HEK293 (cell line): ENCODE measurements at regions not wholly inside any gene's neighbourhood (a gene's known extent, or its start where the extent isn't known, plus 50 kb on each side); places are given as distances from the start of the nearest gene placed in this dataset.

ENCODE experiments used
- CTCF ChIA-PET: fragments of 350-600 bp; formaldehyde crosslinking; extraction: SDS; loops from one replicate; lab custom pipeline; 2021; ENCODE audit warnings: antibody characterized with exemption; lab: Yijun Ruan, JAX
- POLR2A ChIA-PET: fragments of 300-600 bp; formaldehyde crosslinking; extraction: SDS; loops from one replicate; lab custom pipeline; 2020; ENCODE audit warnings: antibody characterized with exemption, inconsistent platforms; lab: Yijun Ruan, JAX
- H3K27ac ChIP-seq: fragments of 200-500 bp; sonication (Bioruptor generic); 2 replicates; pipeline ENCODE4 v1.5.1; 2014; ENCODE audit warnings: low read depth, low read length, control low read depth, inconsistent platforms; ENCODE audit errors: extremely low read depth
- H3K36me3 ChIP-seq, 2 experiments: fragments of 200-500 bp in 1 of 2; sonication (Bioruptor generic) in 1 of 2; 1 replicate in 1 of 2; 2 replicates in 1 of 2; pipeline ENCODE4 v1.5.1; 2014 to 2017; ENCODE audit warnings: inconsistent platforms in 2 of 2, low read length in 2 of 2; ENCODE audit not compliant: control insufficient read depth in 2 of 2, insufficient read depth in 1 of 2
- H3K4me1 ChIP-seq: fragments of 200-500 bp; sonication (Bioruptor generic); 2 replicates; pipeline ENCODE4 v1.5.1; 2014; ENCODE audit warnings: mild to moderate bottlenecking, low read length, inconsistent platforms; ENCODE audit not compliant: control insufficient read depth, insufficient read depth
- H3K4me3 ChIP-seq: 2 replicates; pipeline ENCODE4 v1.5.1; 2011; ENCODE audit warnings: low read depth, mild to moderate bottlenecking, control low read depth, low read length, moderate library complexity
- H3K9me3 ChIP-seq: fragments of 200-500 bp; sonication (Bioruptor generic); 2 replicates; pipeline ENCODE4 v1.5.1; 2014; ENCODE audit warnings: low read depth, low read length, inconsistent platforms; ENCODE audit not compliant: control insufficient read depth, insufficient read depth
- GLI2 ChIP-seq: fragments of 450-650 bp; formaldehyde crosslinking; IDR thresholded peaks from 2 replicates; pipeline ENCODE4; 2017; ENCODE audit warnings: missing biosample characterization, missing genetic modification characterization, low read depth, borderline replicate concordance
- KLF17 ChIP-seq: fragments of 450-650 bp; formaldehyde crosslinking; IDR thresholded peaks from 2 replicates; pipeline ENCODE4 v1.5.1; 2016; ENCODE audit warnings: missing biosample characterization, missing genetic modification characterization
- MEIS1 ChIP-seq: sonication (generic); formaldehyde crosslinking; IDR thresholded peaks from 2 replicates; pipeline ENCODE4 v1.8.1; 2022; ENCODE audit warnings: missing genetic modification reagents, mild to moderate bottlenecking, borderline replicate concordance
- PATZ1 ChIP-seq: fragments of 450-650 bp; formaldehyde crosslinking; IDR thresholded peaks from 2 replicates; pipeline ENCODE4 v1.5.1; 2016; ENCODE audit warnings: missing biosample characterization, missing genetic modification characterization
- PRDM6 ChIP-seq: fragments of 450-650 bp; formaldehyde crosslinking; IDR thresholded peaks from 2 replicates; pipeline ENCODE4 v1.5.1; 2017; ENCODE audit warnings: missing biosample characterization, missing genetic modification characterization
- REPIN1 ChIP-seq: fragments of 450-650 bp; formaldehyde crosslinking; IDR thresholded peaks from 2 replicates; pipeline ENCODE4 v1.5.1; 2017; ENCODE audit warnings: missing biosample characterization, missing genetic modification characterization, low read depth
- SP2 ChIP-seq: fragments of 450-650 bp; formaldehyde crosslinking; IDR thresholded peaks from 2 replicates; pipeline ENCODE4 v1.5.1; 2016; ENCODE audit warnings: missing biosample characterization, missing genetic modification characterization
- ZNF214 ChIP-seq: fragments of 450-650 bp; formaldehyde crosslinking; IDR thresholded peaks from 2 replicates; pipeline ENCODE4 v1.5.1; 2017; ENCODE audit warnings: missing biosample characterization, mild to moderate bottlenecking, missing genetic modification characterization, borderline replicate concordance
- ZNF521 ChIP-seq: fragments of 450-650 bp; formaldehyde crosslinking; IDR thresholded peaks from 2 replicates; pipeline ENCODE4 v1.5.1; 2017; ENCODE audit warnings: missing biosample characterization, mild to moderate bottlenecking, missing genetic modification characterization
- ZNF549 ChIP-seq: fragments of 450-650 bp; IDR thresholded peaks from 2 replicates; pipeline ENCODE4 v1.5.1; 2018; ENCODE audit warnings: missing biosample characterization, missing genetic modification characterization, mild to moderate bottlenecking, inconsistent platforms, moderate library complexity
- ZNF558 ChIP-seq: fragments of 450-650 bp; formaldehyde crosslinking; IDR thresholded peaks from 2 replicates; pipeline ENCODE4 v1.5.1; 2016; ENCODE audit warnings: missing biosample characterization, missing genetic modification characterization
- ZNF600 ChIP-seq: fragments of 450-650 bp; formaldehyde crosslinking; IDR thresholded peaks from 2 replicates; pipeline ENCODE4 v1.5.1; 2016; ENCODE audit warnings: missing biosample characterization, missing genetic modification characterization
- ZNF610 ChIP-seq: fragments of 450-650 bp; formaldehyde crosslinking; IDR thresholded peaks from 2 replicates; pipeline ENCODE4 v1.5.1; 2016; ENCODE audit warnings: missing biosample characterization, missing genetic modification characterization, borderline replicate concordance
- ZNF623 ChIP-seq: fragments of 450-650 bp; formaldehyde crosslinking; IDR thresholded peaks from 2 replicates; pipeline ENCODE4 v1.5.1; 2016; ENCODE audit warnings: missing biosample characterization, missing genetic modification characterization
- ZNF654 ChIP-seq: fragments of 450-650 bp; formaldehyde crosslinking; IDR thresholded peaks from 2 replicates; pipeline ENCODE4 v1.5.1; 2016; ENCODE audit warnings: low read depth, missing biosample characterization, missing genetic modification characterization
- ZNF660 ChIP-seq: fragments of 450-650 bp; IDR thresholded peaks from 2 replicates; pipeline ENCODE4 v1.5.1; 2018; ENCODE audit warnings: missing biosample characterization, mild to moderate bottlenecking, missing genetic modification characterization
- ZNF707 ChIP-seq: fragments of 450-650 bp; formaldehyde crosslinking; IDR thresholded peaks from 2 replicates; pipeline ENCODE4 v1.5.1; 2016; ENCODE audit warnings: missing biosample characterization, missing genetic modification characterization
- ZSCAN16 ChIP-seq: fragments of 450-650 bp; formaldehyde crosslinking; IDR thresholded peaks from 2 replicates; pipeline ENCODE4 v1.5.1; 2016; ENCODE audit warnings: missing biosample characterization, missing genetic modification characterization
- TF ChIP-seq, protein P1 (sequence below): fragments of 450-650 bp; formaldehyde crosslinking; conservative IDR thresholded peaks from 2 replicates; pipeline ENCODE4 v1.5.1; 2016; ENCODE audit warnings: low read depth, missing biosample characterization, missing genetic modification characterization
- TF ChIP-seq, protein P2 (sequence below): fragments of 450-650 bp; formaldehyde crosslinking; IDR thresholded peaks from 2 replicates; pipeline ENCODE4 v1.5.1; 2016; ENCODE audit warnings: missing biosample characterization, missing genetic modification characterization
- TF ChIP-seq, protein P3 (sequence below): fragments of 450-650 bp; formaldehyde crosslinking; IDR thresholded peaks from 2 replicates; pipeline ENCODE4 v1.5.1; 2016; ENCODE audit warnings: missing biosample characterization, missing genetic modification characterization
- TF ChIP-seq, protein P4 (sequence below): IDR thresholded peaks from 2 replicates; pipeline ENCODE4 v1.6.1; 2011; ENCODE audit warnings: mild to moderate bottlenecking, low read depth, low read length, borderline replicate concordance

- TF ChIP-seq PRDM6 (tag by site-specific recombination) (no peak), ZNF707 (tag by site-specific recombination) (no peak), ZNF600 (no peak)
- TF ChIP-seq, all 188 proteins: peak for 0
Observed at GRCh38 chr1:99407018-99407417, 142.7 kb downstream of the PLPPR4 start (continued).

DNA sequence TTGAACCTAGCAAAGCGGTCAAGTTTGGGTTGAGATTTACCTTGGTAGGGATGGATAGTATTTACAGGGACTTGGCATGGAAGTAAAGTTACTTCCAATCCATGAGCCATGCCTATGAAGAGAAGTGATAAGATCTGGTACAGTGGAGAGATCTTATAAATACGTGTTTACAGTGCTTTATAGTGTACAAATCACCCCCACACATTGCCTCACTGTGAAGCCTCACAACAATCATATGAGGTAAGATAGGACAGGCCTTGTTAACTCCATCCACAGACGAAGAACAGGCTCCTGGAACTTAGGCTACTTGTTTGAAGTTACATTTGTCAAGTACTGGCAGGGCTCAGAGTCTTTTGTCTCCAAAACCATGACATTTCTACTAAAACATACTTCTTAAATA is 159.8 kb downstream of the PLPPR4 start:
- CTCF ChIA-PET = no interaction called here
- Histone ChIP-seq H3K36me3 (no peaks in the 10 kb centered on the region), H3K4me1 (no peaks in the 10 kb centered on the region), H3K9me3 (no peaks in the 10 kb centered on the region)
- POLR2A ChIA-PET = no interaction called here
- no peak for TF ChIP-seq REPIN1
- TF ChIP-seq, protein P1, sequence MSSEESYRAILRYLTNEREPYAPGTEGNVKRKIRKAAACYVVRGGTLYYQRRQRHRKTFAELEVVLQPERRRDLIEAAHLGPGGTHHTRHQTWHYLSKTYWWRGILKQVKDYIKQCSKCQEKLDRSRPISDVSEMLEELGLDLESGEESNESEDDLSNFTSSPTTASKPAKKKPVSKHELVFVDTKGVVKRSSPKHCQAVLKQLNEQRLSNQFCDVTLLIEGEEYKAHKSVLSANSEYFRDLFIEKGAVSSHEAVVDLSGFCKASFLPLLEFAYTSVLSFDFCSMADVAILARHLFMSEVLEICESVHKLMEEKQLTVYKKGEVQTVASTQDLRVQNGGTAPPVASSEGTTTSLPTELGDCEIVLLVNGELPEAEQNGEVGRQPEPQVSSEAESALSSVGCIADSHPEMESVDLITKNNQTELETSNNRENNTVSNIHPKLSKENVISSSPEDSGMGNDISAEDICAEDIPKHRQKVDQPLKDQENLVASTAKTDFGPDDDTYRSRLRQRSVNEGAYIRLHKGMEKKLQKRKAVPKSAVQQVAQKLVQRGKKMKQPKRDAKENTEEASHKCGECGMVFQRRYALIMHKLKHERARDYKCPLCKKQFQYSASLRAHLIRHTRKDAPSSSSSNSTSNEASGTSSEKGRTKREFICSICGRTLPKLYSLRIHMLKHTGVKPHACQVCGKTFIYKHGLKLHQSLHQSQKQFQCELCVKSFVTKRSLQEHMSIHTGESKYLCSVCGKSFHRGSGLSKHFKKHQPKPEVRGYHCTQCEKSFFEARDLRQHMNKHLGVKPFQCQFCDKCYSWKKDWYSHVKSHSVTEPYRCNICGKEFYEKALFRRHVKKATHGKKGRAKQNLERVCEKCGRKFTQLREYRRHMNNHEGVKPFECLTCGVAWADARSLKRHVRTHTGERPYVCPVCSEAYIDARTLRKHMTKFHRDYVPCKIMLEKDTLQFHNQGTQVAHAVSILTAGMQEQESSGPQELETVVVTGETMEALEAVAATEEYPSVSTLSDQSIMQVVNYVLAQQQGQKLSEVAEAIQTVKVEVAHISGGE (tag by site-specific recombination) = no peak
- TF ChIP-seq ZNF549 (tag by site-specific recombination) = no peak
- TF ChIP-seq, protein P2, sequence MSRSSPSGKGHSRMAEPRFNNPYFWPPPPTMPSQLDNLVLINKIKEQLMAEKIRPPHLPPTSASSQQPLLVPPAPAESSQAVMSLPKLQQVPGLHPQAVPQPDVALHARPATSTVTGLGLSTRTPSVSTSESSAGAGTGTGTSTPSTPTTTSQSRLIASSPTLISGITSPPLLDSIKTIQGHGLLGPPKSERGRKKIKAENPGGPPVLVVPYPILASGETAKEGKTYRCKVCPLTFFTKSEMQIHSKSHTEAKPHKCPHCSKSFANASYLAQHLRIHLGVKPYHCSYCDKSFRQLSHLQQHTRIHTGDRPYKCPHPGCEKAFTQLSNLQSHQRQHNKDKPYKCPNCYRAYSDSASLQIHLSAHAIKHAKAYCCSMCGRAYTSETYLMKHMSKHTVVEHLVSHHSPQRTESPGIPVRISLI = no peak
- no peak for TF ChIP-seq MEIS1
- TF ChIP-seq ZNF610 (tag by site-specific recombination) = no peak
- TF ChIP-seq ZNF654 (tag by site-specific recombination) = no peak
- no peak for TF ChIP-seq ZNF521 (tag by site-specific recombination)
- TF ChIP-seq KLF17 (tag by site-specific recombination) = no peak
- TF ChIP-seq PATZ1 (tag by site-specific recombination) = no peak
- TF ChIP-seq ZSCAN16 (tag by site-specific recombination) = no peak
- TF ChIP-seq, all 188 proteins: peak for 0
- no peak overlapping the region for H3K4me3 ChIP-seq
- no peak overlapping the region for H3K27ac ChIP-seq

- H3K27ac ChIP-seq = no peak overlapping the region
- H3K4me1 ChIP-seq = no peaks in the 10 kb centered on the region
- no peaks in the 10 kb centered on the region for H3K9me3 ChIP-seq
- POLR2A ChIA-PET = no interaction called here
- no peak overlapping the region for H3K4me3 ChIP-seq
- CTCF ChIA-PET = no interaction called here
- no peaks in the 10 kb centered on the region for H3K36me3 ChIP-seq
- TF ChIP-seq, protein P3, sequence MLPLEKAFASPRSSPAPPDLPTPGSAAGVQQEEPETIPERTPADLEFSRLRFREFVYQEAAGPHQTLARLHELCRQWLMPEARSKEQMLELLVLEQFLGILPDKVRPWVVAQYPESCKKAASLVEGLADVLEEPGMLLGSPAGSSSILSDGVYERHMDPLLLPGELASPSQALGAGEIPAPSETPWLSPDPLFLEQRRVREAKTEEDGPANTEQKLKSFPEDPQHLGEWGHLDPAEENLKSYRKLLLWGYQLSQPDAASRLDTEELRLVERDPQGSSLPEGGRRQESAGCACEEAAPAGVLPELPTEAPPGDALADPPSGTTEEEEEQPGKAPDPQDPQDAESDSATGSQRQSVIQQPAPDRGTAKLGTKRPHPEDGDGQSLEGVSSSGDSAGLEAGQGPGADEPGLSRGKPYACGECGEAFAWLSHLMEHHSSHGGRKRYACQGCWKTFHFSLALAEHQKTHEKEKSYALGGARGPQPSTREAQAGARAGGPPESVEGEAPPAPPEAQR = no peak
- TF ChIP-seq ZNF660 (no peak), GLI2 (tag by site-specific recombination) (no peak), ZNF623 (tag by site-specific recombination) (no peak), REPIN1 (no peak), ZNF558 (tag by site-specific recombination) (no peak), SP2 (tag by site-specific recombination) (no peak), ZNF214 (tag by site-specific recombination) (no peak), ZNF521 (tag by site-specific recombination) (no peak)
- TF ChIP-seq, protein P4, sequence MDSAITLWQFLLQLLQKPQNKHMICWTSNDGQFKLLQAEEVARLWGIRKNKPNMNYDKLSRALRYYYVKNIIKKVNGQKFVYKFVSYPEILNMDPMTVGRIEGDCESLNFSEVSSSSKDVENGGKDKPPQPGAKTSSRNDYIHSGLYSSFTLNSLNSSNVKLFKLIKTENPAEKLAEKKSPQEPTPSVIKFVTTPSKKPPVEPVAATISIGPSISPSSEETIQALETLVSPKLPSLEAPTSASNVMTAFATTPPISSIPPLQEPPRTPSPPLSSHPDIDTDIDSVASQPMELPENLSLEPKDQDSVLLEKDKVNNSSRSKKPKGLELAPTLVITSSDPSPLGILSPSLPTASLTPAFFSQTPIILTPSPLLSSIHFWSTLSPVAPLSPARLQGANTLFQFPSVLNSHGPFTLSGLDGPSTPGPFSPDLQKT = no peak
Observed at GRCh38 chr1:99429754-99430153, 165.5 kb downstream of the PLPPR4 start.
